Pancreas (tissue), 10 donors: ENCODE measurements at regions not wholly inside any gene's neighbourhood (a gene's known extent, or its start where the extent isn't known, plus 50 kb on each side); places are given as distances from the start of the nearest gene placed in this dataset.

ENCODE experiments used
- ATAC-seq, 4 donors: fragments of 200-7000 bp; cut with Tn5 transposase; one replicate each; pipeline versions ENCODE4 v1.8.0 to v1.9.1; 2020; ENCODE audit warnings: mild to moderate bottlenecking in 4 of 4, moderate library complexity in 4 of 4
- DNase-seq, 6 donors: peaks; one replicate each; pipeline ENCODE4 v3.0.0-alpha.2; 2020
- FAIRE-seq: peaks from 2 replicates; lab custom pipeline; 2012; peaks lifted over from hg19 to GRCh38; lab: Jason Lieb, UNC
- H3K27ac ChIP-seq, 4 donors: fragments of 200-600 bp; sonication (generic); 1 replicate in 3 of 4; 2 replicates in 1 of 4; pipeline versions ENCODE4 v1.5.0 to v1.8.0; 2020
- H3K27me3 ChIP-seq, 4 donors: fragments of 200-600 bp; one replicate each; pipeline ENCODE4 v1.8.0; 2021
- H3K36me3 ChIP-seq, 3 donors: fragments of 200-600 bp; sonication (generic) in 1 of 3; one replicate each; pipeline versions ENCODE4 v1.5.0 to v1.8.0; 2020 to 2021
- H3K4me1 ChIP-seq, 3 donors: fragments of 200-600 bp; one replicate each; pipeline ENCODE4 v1.8.0; 2021
- H3K4me3 ChIP-seq, 4 donors: fragments of 200-600 bp; sonication (generic) in 2 of 4; one replicate each; pipeline versions ENCODE4 v1.5.0 to v1.8.0; 2020 to 2021
- H3K9me3 ChIP-seq, 4 donors: fragments of 200-600 bp; one replicate each; pipeline ENCODE4 v1.8.0; 2021
- CTCF ChIP-seq, 4 donors: fragments of 200-600 bp; sonication (generic) in 3 of 4; IDR thresholded peaks; one replicate each; pipeline versions ENCODE4 v1.5.0 to v1.8.0; 2021; ENCODE audit warnings: antibody characterized with exemption in 4 of 4
- WGBS, 2 donors: extraction: QIAGEN DNeasy Blood & Tissue Kit; methylation state at CpG; one replicate each; pipeline ENCODE4 v1.1.7; 2013; 5-methylcytosine and 5-hydroxymethylcytosine counted together
- intact Hi-C, 3 donors: fragments of 100-400 bp; cut with DNase I; formaldehyde crosslinking; loops; one replicate each; pipeline versions ENCODE4 v1.11.1 to v1.14.2; 2022
- donor health status: healthy with polysubstance abuse.
- donor health status: DM: no; HTN: no; CAD: no; lungs with moderate emphysema.
- donor health status: DM: no; HTN: no; CAD: no.
- donor health status: control.
- donor health status: control.
- donor health status: Bipolar disorder and iron deficiency.
- donor health status: DM: yes; HTN: yes; CAD: no.
- donor health status: DM: no; HTN: no; CAD: no.
- donor health status: DM: no; HTN: no; CAD: no.
- donor health status: DM: yes; HTN: yes; CAD: no.

GRCh38 chr6:50945789-50946188 is 127.1 kb downstream of the TFAP2B start:
- H3K36me3 ChIP-seq, result no peaks in the 10 kb centered on the region
- no peak overlapping the region for H3K4me3 ChIP-seq
- intact Hi-C loops, result no loop called here
- FAIRE-seq (no peak), ATAC-seq (no peak), DNase-seq (no peak)
- H3K27ac ChIP-seq, result no peak overlapping the region
- no peak for TF ChIP-seq CTCF (IDR thresholded peaks at IDR 0.05)
- H3K27me3 ChIP-seq, result no peaks in the 10 kb centered on the region
- no peaks in the 10 kb centered on the region for H3K9me3 ChIP-seq
- 88 to 91% methylated on average over 2 of the region's 2 CpGs for WGBS, 2 donors
- no peaks in the 10 kb centered on the region for H3K4me1 ChIP-seq

GRCh38 chr6:50952092-50952907 is 133.6 kb downstream of the TFAP2B start:
- Histone ChIP-seq H3K27me3 (no peaks in the 10 kb centered on the region), H3K4me3 (no peak overlapping the region), H3K4me1 (no peaks in the 10 kb centered on the region), H3K27ac (no peak overlapping the region), H3K9me3 (no peaks in the 10 kb centered on the region), H3K36me3 (no peaks in the 10 kb centered on the region)
- DNase-seq (no peak), ATAC-seq (no peak), FAIRE-seq (no peak)
- intact Hi-C loops, result no loop called here
- WGBS, 2 donors, result 52 to 57% methylated on average over 5 of the region's 5 CpGs
- TF ChIP-seq CTCF (IDR thresholded peaks at IDR 0.05), result no peak

GRCh38 chr6:50956014-50956413 is 137.3 kb downstream of the TFAP2B start:
- Histone ChIP-seq H3K27ac (no peak overlapping the region), H3K27me3 (no peaks in the 10 kb centered on the region), H3K9me3 (no peaks in the 10 kb centered on the region), H3K4me1 (no peaks in the 10 kb centered on the region), H3K4me3 (no peak overlapping the region), H3K36me3 (no peaks in the 10 kb centered on the region)
- FAIRE-seq (no peak), DNase-seq (no peak), ATAC-seq (no peak)
- 61 to 71% methylated on average over 6 of the region's 6 CpGs for WGBS, 2 donors
- TF ChIP-seq CTCF (IDR thresholded peaks at IDR 0.05), result no peak
- intact Hi-C loops, result no loop called here

GRCh38 chr6:50958148-50958697 is 139.6 kb downstream of the TFAP2B start:
- TF ChIP-seq CTCF (IDR thresholded peaks at IDR 0.05), result no peak
- Histone ChIP-seq H3K36me3 (no peaks in the 10 kb centered on the region), H3K9me3 (no peaks in the 10 kb centered on the region), H3K4me1 (no peaks in the 10 kb centered on the region), H3K27ac (no peak overlapping the region), H3K4me3 (no peak overlapping the region), H3K27me3 (no peaks in the 10 kb centered on the region)
- no peak for FAIRE-seq
- WGBS, 2 donors, result 69 to 93% methylated on average over 1 of the region's 1 CpG
- intact Hi-C loops, result no loop called here
- DNase-seq, result no peak
- ATAC-seq, result no peak

- ATAC-seq (no peak), DNase-seq (no peak), FAIRE-seq (no peak)
- TF ChIP-seq CTCF (IDR thresholded peaks at IDR 0.05), result no peak
- H3K36me3 ChIP-seq, result no peaks in the 10 kb centered on the region
- H3K4me3 ChIP-seq, result no peak overlapping the region
- H3K4me1 ChIP-seq, result no peaks in the 10 kb centered on the region
- intact Hi-C loops, result no loop called here
- H3K9me3 ChIP-seq, result no peaks in the 10 kb centered on the region
- H3K27me3 ChIP-seq, result no peaks in the 10 kb centered on the region
- 50 to 67% methylated on average over 4 of the region's 4 CpGs for WGBS, 2 donors
- no peak overlapping the region for H3K27ac ChIP-seq
These were observed 140.5 kb downstream of the TFAP2B start for GRCh38 chr6:50959081-50959641.
